ENCODE measurements at regions not wholly inside any gene's neighbourhood (a gene's known extent, or its start where the extent isn't known, plus 50 kb on each side); places are given as distances from the start of the nearest gene placed in this dataset.

DNA sequence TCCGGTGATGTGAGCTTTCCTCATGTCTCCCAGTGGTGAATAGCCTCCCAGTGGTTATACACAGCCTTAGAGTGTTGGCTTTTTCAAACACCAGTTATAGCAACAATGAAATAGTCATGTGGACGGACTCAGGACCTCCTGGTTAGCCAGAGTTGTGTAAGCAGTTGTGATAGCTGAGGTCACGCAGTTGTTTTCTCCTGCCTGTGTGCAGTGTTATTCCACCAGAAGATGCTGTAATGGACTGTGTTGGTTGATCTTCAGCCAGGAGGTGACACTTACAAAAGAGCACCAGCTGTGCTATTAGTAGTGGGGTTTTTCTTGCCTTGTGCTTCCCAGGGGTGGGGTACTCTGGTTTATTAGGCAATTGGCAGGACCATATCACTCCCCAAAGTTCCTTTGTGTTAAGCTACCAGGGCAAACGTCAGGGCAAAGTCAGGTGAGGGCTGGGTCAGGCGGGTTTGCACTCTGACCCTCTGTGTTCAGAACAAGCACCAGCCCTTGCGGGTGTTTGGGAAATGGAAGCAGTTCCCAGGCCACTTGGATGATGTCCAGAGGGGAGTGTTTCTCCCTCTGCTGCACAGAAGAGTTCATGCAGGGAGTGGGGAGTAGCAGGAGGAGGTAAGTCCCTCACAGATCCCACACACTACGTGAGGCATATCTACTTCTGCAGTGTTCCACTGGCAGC lies 252.6 kb downstream of the TMEM47 start:
- no peak for TF ChIP-seq CTCF (conservative IDR thresholded peaks at IDR 0.05; ENCODE audit: low read length)
- no peak for TF ChIP-seq EZH2phosphoT487 (IDR thresholded peaks at IDR 0.05; ENCODE audit: borderline replicate concordance, low read depth, low read length)

All from OCI-LY7 (cell line).